Lower leg skin (tissue), 4 donors: ENCODE measurements at regions not wholly inside any gene's neighbourhood (a gene's known extent, or its start where the extent isn't known, plus 50 kb on each side); places are given as distances from the start of the nearest gene placed in this dataset.
"Not testable (repeated sequence)": the region's sequence is repeated elsewhere in the genome, so short reads cannot be mapped to it uniquely, and the experiment has no call there.

ENCODE experiments used
- DNase-seq, 2 donors: peaks; one replicate each; pipeline ENCODE4 v3.0.0-alpha.2; 2019; ENCODE audit warnings: low spot score in 2 of 2
- H3K4me3 ChIP-seq: fragments of 200-600 bp; sonication (generic); 2 replicates; pipeline ENCODE4 v1.5.1; 2017; ENCODE audit warnings: mild to moderate bottlenecking, low read depth; ENCODE audit not compliant: poor library complexity, severe bottlenecking
- POLR2A ChIP-seq, 2 donors: fragments of 450-650 bp; IDR thresholded peaks; one replicate each; pipeline ENCODE4 v1.6.1; 2016 to 2017; ENCODE audit warnings: antibody characterized with exemption in 2 of 2, mild to moderate bottlenecking in 1 of 2, moderate library complexity in 1 of 2
- WGBS, 2 donors: methylation state at CpG; one replicate each; pipeline ENCODE4 v1.1.5; 2018; 5-methylcytosine and 5-hydroxymethylcytosine counted together
- intact Hi-C: fragments of 100-400 bp; cut with DNase I; formaldehyde crosslinking; loops from one replicate; pipeline ENCODE4 v1.15.0; 2023; ENCODE audit warnings: low total_unique reads
- TF ChIP-seq, protein P1 (sequence below), 3 donors: fragments of 450-650 bp; IDR thresholded peaks; one replicate each; pipeline ENCODE4 v1.5.1; 2016; ENCODE audit warnings: antibody characterized with exemption in 3 of 3, mild to moderate bottlenecking in 3 of 3, moderate library complexity in 2 of 3

DNA sequence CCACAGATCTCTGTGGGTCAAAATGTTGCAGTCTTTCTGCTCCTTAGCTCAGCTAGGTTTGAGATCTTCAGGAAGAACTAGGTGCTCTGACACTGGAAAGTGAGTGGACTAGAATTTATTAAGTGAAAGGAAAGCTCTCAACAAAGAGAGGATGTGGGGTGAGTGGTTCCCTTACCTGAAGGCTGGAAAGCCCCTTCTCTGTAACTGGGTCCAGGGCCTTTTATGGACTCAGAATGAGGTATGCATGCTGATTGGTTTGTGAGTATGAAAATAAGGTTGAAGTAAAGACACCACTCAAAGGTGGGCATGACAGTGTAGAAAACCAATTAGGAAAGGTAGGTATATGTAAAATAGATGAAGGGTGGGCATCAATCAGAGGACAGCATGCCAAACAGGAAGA is 485.5 kb downstream of the CD109 start:
- intact Hi-C loops, result no loop called here
- no peak for DNase-seq
- TF ChIP-seq POLR2A (IDR thresholded peaks at IDR 0.05), result no peak
- TF ChIP-seq, protein P1, sequence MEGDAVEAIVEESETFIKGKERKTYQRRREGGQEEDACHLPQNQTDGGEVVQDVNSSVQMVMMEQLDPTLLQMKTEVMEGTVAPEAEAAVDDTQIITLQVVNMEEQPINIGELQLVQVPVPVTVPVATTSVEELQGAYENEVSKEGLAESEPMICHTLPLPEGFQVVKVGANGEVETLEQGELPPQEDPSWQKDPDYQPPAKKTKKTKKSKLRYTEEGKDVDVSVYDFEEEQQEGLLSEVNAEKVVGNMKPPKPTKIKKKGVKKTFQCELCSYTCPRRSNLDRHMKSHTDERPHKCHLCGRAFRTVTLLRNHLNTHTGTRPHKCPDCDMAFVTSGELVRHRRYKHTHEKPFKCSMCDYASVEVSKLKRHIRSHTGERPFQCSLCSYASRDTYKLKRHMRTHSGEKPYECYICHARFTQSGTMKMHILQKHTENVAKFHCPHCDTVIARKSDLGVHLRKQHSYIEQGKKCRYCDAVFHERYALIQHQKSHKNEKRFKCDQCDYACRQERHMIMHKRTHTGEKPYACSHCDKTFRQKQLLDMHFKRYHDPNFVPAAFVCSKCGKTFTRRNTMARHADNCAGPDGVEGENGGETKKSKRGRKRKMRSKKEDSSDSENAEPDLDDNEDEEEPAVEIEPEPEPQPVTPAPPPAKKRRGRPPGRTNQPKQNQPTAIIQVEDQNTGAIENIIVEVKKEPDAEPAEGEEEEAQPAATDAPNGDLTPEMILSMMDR (IDR thresholded peaks at IDR 0.05), result no peak
- H3K4me3 ChIP-seq, result no peak overlapping the region

DNA sequence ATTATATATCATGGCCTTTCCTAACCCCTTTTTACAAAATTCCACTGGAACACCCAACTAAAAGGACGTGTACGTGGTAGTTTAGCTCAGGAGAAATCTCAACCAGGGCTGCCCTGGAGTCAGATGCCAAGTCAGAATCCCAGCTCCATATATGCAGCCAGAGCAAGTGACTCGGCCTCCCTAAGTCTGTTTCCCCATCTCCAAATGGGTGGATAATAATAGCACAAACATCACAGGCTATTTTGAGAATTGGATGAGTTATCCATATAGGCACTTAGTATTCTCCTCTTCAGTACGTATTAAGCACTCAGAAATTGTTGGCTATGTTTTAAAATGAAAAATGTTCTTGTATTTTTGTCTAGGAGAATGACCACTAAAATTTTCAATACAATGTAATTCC is 481.5 kb downstream of the CD109 start:
- 84 to 91% methylated on average over 4 of the region's 4 CpGs for WGBS, 2 donors
- intact Hi-C loops, result no loop called here

DNA sequence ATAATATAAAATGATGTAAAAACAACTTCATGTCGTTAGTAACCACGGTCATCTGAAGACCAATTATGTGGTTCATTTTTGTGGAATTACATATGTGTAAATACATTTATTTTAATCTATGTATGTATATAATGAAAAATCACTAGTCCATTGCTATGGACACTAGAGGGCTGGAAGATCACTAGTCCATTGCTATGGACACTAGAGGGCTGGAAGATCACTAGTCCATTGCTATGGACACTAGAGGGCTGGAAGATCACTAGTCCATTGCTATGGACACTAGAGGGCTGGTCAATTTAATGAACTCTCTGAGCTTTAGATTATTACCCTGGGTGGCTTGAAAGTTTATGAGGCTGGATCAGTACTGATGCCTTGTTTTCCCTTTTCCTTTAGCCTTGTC is 474.5 kb downstream of the CD109 start:
- DNase-seq, intact Hi-C loops, H3K4me3 ChIP-seq: not testable (repeated sequence)
- WGBS, 2 donors, result 60 to 63% methylated on average over 2 of the region's 2 CpGs

More for the DNA sequence above, 481.5 kb downstream of the CD109 start:
- no peak for TF ChIP-seq POLR2A (IDR thresholded peaks at IDR 0.05)
- TF ChIP-seq, protein P1 (IDR thresholded peaks at IDR 0.05), result no peak
- DNase-seq, result no peak
- no peak overlapping the region for H3K4me3 ChIP-seq

DNA sequence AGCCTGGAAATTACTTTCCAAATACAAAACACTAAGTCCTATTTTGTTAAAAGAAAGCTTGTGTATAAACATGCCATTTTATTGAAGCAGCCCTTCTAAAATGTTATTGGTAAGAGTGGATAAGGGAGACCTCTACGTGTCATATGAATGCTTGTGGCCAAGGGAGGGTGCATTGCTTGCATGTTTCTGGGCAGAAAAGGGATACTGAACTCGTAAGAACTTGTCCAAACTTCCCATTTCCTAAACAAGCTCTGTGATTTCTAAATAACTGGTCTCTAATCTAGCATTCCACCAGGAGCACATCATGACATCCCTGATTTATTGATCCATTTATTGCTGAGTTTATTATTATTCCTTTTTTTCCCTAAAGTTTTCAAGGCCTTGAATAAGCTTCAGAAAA is 474.1 kb downstream of the CD109 start:
- TF ChIP-seq POLR2A (IDR thresholded peaks at IDR 0.05), result no peak
- TF ChIP-seq, protein P1 (IDR thresholded peaks at IDR 0.05), result no peak
- H3K4me3 ChIP-seq, result no peak overlapping the region
- intact Hi-C loops, result no loop called here
- no peak for DNase-seq
- 43 to 59% methylated on average over 2 of the region's 2 CpGs for WGBS, 2 donors

DNA sequence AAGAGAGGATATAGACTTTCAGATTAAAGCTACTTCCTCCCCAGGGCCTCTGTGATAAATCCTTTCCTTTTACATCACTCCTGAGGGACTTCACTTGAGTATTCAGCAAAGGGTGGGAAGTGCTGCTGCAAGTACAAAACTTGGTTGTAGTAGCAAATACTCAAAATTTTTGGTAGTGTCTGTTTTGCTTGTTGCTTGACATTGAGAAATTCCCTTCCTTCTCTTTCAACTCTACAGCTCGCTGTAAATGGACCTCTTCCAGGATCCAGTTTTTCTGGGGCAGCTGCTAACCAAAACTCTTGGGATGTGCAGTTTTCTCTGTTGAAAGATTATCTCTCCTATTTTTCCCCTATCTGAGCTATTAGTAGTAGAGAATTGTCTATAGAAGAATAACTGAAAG is 472.0 kb downstream of the CD109 start:
- intact Hi-C loops, result no loop called here
- WGBS, 2 donors, result 8 to 33% methylated on average over 1 of the region's 1 CpG
- no peak overlapping the region for H3K4me3 ChIP-seq
- peak in 1 of 2 donors; percentile 18 for DNase-seq
- no peak for TF ChIP-seq POLR2A (IDR thresholded peaks at IDR 0.05)
- TF ChIP-seq, protein P1 (IDR thresholded peaks at IDR 0.05), result no peak

DNA sequence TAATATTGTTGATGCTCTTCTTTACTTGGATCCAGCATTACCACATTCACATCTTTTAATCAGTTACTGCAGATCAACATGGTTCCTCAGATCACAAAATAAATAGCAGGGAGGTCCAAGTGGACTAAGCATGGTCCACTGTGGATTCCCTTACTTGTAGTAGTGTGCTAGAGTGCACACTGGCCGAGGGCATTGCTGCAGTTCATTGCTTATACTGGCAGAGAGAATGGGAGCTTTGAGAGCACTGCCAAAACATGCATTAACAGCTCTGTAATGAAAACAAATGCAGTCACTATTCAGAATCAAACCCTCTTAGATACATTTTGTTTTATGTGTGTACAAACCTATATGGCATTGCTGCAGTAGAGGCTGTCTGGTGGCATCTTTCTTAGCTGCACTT is 471.5 kb downstream of the CD109 start:
- no peak overlapping the region for H3K4me3 ChIP-seq
- intact Hi-C loops, result no loop called here
- DNase-seq, result no peak
- 48 to 53% methylated on average over 1 of the region's 1 CpG for WGBS, 2 donors
- TF ChIP-seq POLR2A (IDR thresholded peaks at IDR 0.05), result no peak
- TF ChIP-seq, protein P1 (IDR thresholded peaks at IDR 0.05), result no peak
